ENCODE measurements at regions not wholly inside any gene's neighbourhood (a gene's known extent, or its start where the extent isn't known, plus 50 kb on each side); places are given as distances from the start of the nearest gene placed in this dataset.

DNA sequence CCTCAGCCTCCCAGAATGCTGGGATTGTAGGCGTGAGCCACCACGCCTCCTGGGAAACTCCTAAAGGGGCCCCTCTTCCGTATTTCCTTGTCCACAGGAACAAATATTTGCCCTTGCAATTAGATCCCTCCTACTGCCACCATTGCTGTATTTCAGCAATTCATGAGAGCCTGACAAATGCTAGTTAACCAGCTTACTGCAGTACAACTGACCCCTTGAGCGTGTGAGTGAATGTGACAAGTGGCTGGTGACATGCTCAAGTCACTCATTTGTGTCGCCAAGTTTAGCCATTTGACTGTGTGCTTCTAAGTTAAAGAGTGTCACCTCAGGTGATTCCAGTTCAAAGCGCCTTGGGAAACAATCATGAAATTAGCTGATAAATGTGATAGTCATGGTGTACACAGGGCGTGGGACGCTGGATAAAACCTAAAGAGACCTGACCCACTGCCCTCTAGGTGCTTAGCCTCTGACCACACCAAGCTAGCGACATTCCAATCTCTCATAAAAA lies 56.1 kb upstream of the MAP1LC3B2 start:
- Histone ChIP-seq H3K79me2 (ENCODE audit: control insufficient read depth, insufficient read depth, low read length) (no peaks in the 10 kb centered on the region), H3K9me1 (replicated peaks; ENCODE audit: control insufficient read depth, extremely low read depth, insufficient read depth, low read length) (no peaks in the 10 kb centered on the region), H3K27ac (ENCODE audit: insufficient read depth, low read depth, low read length) (no peak overlapping the region), H3K9ac (replicated peaks; ENCODE audit: extremely low read depth, insufficient read depth, low read length) (no peak overlapping the region), H3K4me3 (replicated peaks in 1 of 3; ENCODE audit: insufficient read depth in 1 of 3, low read depth in 1 of 3, low read length in 3 of 3) (no peak overlapping the region), H3K4me1 (ENCODE audit: control insufficient read depth, extremely low read depth, insufficient read depth, low read length) (no peaks in the 10 kb centered on the region), H3K27me3 (ENCODE audit: control insufficient read depth in 2 of 2, insufficient read depth in 2 of 2, low read length in 2 of 2) (peaks cover 0 to 2% of the 10 kb centered on the region in 2 experiments), H2AFZ (ENCODE audit: low read depth, low read length) (no peak overlapping the region), H3K36me3 (ENCODE audit: control insufficient read depth in 2 of 2, extremely low read depth in 1 of 2, insufficient read depth in 2 of 2, low read length in 2 of 2) (no peaks in the 10 kb centered on the region), H4K20me1 (replicated peaks; ENCODE audit: control insufficient read depth, extremely low read depth, insufficient read depth, low read length) (no peaks in the 10 kb centered on the region), H3K4me2 (ENCODE audit: insufficient read depth, low read length) (no peak overlapping the region), H3K9me3 (replicated peaks; ENCODE audit: control insufficient read depth, insufficient read depth, low read length) (no peaks in the 10 kb centered on the region)
- intact Hi-C loops (cut with micrococcal nuclease) (no loop called here), dilution Hi-C loops (cut with MboI; ENCODE audit: extremely low pct_ligation_motif_present, low sequenced_read_pairs) (no loop called here)
- no peak for DNase-seq (ENCODE audit: low read depth, low spot score)
- no peak for FAIRE-seq
- BruUV-seq (replicated peaks), result no TSS peak
- ChIA-PET CTCF (no interaction called here), POLR2A (no interaction called here)
- TF ChIP-seq EZH2 (IDR thresholded peaks at IDR 0.05; ENCODE audit: borderline replicate concordance, low read depth, low read length, severe bottlenecking), result no peak
- TF ChIP-seq JUN (IDR thresholded peaks at IDR 0.05; ENCODE audit: borderline replicate concordance, insufficient read depth, insufficient read length, low read depth), result no peak
- no peak for TF ChIP-seq POLR2A (IDR thresholded peaks at IDR 0.05; ENCODE audit: low read depth, low read length)
- TF ChIP-seq GATA2 (IDR thresholded peaks at IDR 0.05; ENCODE audit: insufficient read depth, insufficient read length, low read depth, low read length), result no peak
- TF ChIP-seq, protein P1, sequence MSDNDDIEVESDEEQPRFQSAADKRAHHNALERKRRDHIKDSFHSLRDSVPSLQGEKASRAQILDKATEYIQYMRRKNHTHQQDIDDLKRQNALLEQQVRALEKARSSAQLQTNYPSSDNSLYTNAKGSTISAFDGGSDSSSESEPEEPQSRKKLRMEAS (IDR thresholded peaks at IDR 0.05; ENCODE audit: insufficient read depth, insufficient read length), result no peak
- TF ChIP-seq, protein P2, sequence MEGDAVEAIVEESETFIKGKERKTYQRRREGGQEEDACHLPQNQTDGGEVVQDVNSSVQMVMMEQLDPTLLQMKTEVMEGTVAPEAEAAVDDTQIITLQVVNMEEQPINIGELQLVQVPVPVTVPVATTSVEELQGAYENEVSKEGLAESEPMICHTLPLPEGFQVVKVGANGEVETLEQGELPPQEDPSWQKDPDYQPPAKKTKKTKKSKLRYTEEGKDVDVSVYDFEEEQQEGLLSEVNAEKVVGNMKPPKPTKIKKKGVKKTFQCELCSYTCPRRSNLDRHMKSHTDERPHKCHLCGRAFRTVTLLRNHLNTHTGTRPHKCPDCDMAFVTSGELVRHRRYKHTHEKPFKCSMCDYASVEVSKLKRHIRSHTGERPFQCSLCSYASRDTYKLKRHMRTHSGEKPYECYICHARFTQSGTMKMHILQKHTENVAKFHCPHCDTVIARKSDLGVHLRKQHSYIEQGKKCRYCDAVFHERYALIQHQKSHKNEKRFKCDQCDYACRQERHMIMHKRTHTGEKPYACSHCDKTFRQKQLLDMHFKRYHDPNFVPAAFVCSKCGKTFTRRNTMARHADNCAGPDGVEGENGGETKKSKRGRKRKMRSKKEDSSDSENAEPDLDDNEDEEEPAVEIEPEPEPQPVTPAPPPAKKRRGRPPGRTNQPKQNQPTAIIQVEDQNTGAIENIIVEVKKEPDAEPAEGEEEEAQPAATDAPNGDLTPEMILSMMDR (IDR thresholded peaks at IDR 0.05; ENCODE audit: extremely low read depth in 1 of 2, insufficient read depth in 1 of 2, low read depth in 1 of 2, low read length in 2 of 2), result no peak

DNA sequence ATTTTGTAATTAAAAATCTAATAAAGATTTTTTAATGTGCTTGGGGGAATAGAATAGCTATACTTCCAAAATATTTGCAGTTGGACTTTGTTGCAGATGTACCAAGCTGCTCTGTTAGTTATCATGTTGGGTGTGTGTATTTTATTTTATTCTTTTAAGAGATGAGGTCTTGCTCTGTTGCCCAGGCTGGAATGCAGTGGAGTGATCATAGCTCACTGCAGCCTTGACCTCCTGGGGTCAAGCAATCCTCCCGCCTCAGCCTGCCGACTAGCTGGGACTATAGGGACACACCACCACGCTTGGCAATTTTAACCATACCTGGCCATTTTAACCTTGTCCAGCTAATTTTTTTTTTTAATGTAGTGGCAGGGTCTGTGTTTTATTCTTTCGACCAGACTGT lies 54.7 kb upstream of the MAP1LC3B2 start:
- intact Hi-C loops (cut with micrococcal nuclease) (no loop called here), dilution Hi-C loops (cut with MboI; ENCODE audit: extremely low pct_ligation_motif_present, low sequenced_read_pairs) (no loop called here)
- peaks cover 0 to 2% of the 10 kb centered on the region in 2 experiments for H3K27me3 ChIP-seq (ENCODE audit: control insufficient read depth in 2 of 2, insufficient read depth in 2 of 2, low read length in 2 of 2)
- POLR2A ChIA-PET, result no interaction called here
- H4K20me1 ChIP-seq (replicated peaks; ENCODE audit: control insufficient read depth, extremely low read depth, insufficient read depth, low read length), result no peaks in the 10 kb centered on the region
- H3K4me1 ChIP-seq (ENCODE audit: control insufficient read depth, extremely low read depth, insufficient read depth, low read length), result no peaks in the 10 kb centered on the region
- no peak overlapping the region for H3K27ac ChIP-seq (ENCODE audit: insufficient read depth, low read depth, low read length)
- H3K79me2 ChIP-seq (ENCODE audit: control insufficient read depth, insufficient read depth, low read length), result no peaks in the 10 kb centered on the region
- CTCF ChIA-PET, result no interaction called here
- TF ChIP-seq, protein P1 (IDR thresholded peaks at IDR 0.05; ENCODE audit: insufficient read depth, insufficient read length), result no peak
- TF ChIP-seq POLR2A (IDR thresholded peaks at IDR 0.05; ENCODE audit: low read depth, low read length) (no peak), FOS (IDR thresholded peaks at IDR 0.05; ENCODE audit: borderline replicate concordance, insufficient read depth, low read length) (no peak), GATA2 (IDR thresholded peaks at IDR 0.05; ENCODE audit: insufficient read depth, insufficient read length, low read depth, low read length) (no peak), JUN (IDR thresholded peaks at IDR 0.05; ENCODE audit: borderline replicate concordance, insufficient read depth, insufficient read length, low read depth) (no peak), POLR2AphosphoS5 (IDR thresholded peaks at IDR 0.05; ENCODE audit: insufficient read depth, low read depth, low read length) (no peak), MYC (IDR thresholded peaks at IDR 0.05; ENCODE audit: low read depth, low read length) (no peak), EZH2 (IDR thresholded peaks at IDR 0.05; ENCODE audit: borderline replicate concordance, low read depth, low read length, severe bottlenecking) (no peak)
- TF ChIP-seq, protein P2 (IDR thresholded peaks at IDR 0.05; ENCODE audit: extremely low read depth in 1 of 2, insufficient read depth in 1 of 2, low read depth in 1 of 2, low read length in 2 of 2), result no peak
- no peak for FAIRE-seq
- no peak for DNase-seq (ENCODE audit: low read depth, low spot score)
- H3K4me3 ChIP-seq (replicated peaks in 1 of 3; ENCODE audit: insufficient read depth in 1 of 3, low read depth in 1 of 3, low read length in 3 of 3), result no peak overlapping the region
- BruUV-seq (replicated peaks), result no TSS peak
- no peaks in the 10 kb centered on the region for H3K9me3 ChIP-seq (replicated peaks; ENCODE audit: control insufficient read depth, insufficient read depth, low read length)
- no peaks in the 10 kb centered on the region for H3K36me3 ChIP-seq (ENCODE audit: control insufficient read depth in 2 of 2, extremely low read depth in 1 of 2, insufficient read depth in 2 of 2, low read length in 2 of 2)
- H3K9ac ChIP-seq (replicated peaks; ENCODE audit: extremely low read depth, insufficient read depth, low read length), result no peak overlapping the region
- no peaks in the 10 kb centered on the region for H3K9me1 ChIP-seq (replicated peaks; ENCODE audit: control insufficient read depth, extremely low read depth, insufficient read depth, low read length)
- H3K4me2 ChIP-seq (ENCODE audit: insufficient read depth, low read length), result no peak overlapping the region
- H2AFZ ChIP-seq (ENCODE audit: low read depth, low read length), result no peak overlapping the region
